GM18511 (cell line): ENCODE measurements at regions not wholly inside any gene's neighbourhood (a gene's known extent, or its start where the extent isn't known, plus 50 kb on each side); places are given as distances from the start of the nearest gene placed in this dataset.
"Not testable (repeated sequence)": the region's sequence is repeated elsewhere in the genome, so short reads cannot be mapped to it uniquely, and the experiment has no call there.

Experiments used
- ATAC-seq: cut with Tn5 transposase; IDR thresholded peaks from one replicate; pipeline ENCODE4 v1.9.1; 2021; ENCODE audit warnings: mild to moderate bottlenecking, moderate library complexity; ENCODE audit not compliant: unreplicated experiment

DNA sequence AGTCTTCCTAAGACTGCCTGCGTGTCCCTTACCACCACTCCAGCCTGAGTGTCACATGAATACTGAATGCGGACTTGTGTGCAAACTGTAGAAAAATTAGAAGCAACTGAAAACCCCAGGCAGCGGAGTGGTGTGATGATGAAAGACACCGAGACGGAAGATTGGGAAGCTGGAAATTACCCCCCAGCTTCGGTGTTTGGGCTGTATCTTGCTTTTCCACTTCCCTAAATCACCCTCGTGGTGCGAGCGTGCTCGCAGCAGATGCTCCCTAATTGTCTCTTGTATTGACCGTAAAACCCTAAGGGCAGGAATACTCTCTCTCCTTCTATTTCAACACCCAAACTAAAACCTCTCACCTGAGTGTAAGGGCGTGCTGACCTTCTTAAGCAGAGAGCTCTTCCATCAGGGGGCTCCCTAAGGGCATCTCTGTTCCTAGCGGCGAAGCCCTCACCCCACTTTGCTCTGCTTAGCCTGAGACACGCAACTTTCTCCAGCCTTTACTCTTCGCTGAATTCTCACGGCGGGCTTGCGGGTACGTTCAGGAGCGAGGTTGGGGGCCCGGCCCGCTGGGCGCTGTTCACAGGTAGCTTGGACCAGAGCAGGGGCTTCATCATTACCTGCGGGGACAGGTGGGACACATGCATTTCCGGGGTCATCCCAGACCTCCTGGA, 62.4 kb downstream of the CRYBB2 start:
- ATAC-seq = no peak

DNA sequence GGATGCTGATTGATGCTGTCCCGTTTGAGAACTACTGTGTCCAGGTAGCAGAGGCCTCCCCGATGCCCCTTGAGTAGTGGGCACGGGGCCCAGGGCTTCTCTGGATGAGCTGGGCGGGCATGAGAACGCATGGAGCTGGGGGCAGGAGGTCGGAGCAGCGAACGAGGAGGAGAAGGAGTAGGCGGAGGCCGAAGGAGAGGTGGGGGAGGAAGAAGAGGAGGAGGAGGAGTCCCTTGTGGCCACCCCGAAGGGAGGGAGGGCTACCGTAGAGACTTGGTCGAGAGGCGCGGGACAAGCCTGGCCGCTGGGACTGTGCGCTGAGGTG, 62.9 kb downstream of the CRYBB2 start:
- no peak for ATAC-seq

DNA sequence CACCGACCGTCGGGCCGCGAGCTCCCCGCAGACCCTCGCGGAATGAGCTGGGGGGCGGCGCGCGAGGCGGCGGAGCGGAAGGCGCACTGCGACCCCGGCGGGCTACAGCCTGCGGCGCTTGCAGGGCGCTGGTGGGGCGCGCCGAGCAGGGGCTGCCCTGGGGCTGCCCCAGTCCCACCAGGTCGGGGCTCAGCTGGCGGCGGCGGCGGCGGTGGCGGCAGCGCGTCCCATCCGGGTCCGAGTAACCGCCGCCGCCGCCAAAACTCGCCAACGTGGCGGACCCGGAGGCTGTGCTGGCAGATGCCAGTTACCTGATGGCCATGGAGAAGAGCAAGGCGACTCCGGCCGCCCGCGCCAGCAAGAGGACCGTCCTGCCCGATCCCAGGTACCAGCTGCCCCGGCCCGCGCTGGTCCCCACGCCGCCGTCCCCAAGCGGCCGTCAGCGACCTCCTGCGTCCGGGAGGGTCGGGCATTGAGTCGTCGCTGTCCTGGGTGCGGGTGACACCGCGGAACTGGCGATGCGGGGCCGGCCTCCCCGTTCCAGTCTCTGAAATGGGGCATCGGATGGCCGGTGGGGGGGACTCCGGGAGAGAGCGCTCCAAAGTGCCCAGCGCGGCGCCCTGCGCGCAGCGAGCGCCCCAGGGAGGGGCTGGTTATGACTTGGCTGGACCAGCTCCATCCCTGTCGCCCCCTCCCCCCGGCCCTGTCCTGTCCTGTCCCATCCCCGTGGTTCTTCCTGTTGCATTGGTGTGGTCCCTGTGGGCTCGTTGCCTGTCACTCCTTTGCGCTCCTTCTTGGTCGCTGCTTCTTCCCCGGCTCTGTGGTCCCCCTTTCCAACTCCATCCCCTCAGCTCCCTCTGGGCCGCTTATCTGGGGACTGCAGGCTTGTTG, 63.5 kb downstream of the CRYBB2 start:
- ATAC-seq = no peak

DNA sequence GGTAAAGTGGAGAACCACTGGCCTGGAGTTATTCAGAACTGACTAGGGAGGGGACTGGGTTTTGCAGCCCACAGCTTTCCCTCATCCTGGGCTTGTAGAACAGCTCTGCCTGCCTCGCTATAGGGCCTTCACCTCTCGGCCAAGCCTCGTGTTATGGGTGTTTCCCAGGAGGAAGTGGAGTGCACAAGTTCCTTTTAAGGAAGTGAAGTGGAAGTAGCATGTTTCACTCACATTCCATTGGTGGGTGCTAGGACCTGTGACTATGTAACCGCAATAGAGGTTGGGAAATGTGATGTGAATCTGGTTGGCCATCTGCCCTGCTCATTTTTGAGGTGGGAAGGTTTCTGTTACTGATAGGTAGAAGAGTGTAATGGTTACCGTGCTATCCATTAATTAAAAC, 69.0 kb downstream of the CRYBB2 start:
- ATAC-seq = not testable (repeated sequence)

DNA sequence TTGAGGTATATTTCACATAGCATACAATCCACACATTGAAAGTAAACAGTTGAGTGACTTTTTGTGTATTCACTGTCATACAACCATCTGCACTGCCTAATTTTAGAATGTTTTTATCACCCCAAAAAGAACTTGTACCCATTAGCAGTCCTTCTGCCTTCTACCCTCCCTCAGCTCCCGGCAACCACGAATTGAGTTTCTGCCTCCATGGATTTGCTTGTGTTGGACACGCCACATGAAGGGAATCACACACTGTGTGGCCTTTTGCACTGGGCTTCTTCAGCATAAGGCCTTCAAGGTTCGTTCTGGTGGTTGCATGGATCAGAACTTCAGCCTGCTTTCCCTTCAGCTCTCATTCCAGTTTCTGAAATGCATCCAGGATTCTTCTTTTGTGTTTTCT, 82.5 kb downstream of the CRYBB2 start:
- not testable (repeated sequence) for ATAC-seq

DNA sequence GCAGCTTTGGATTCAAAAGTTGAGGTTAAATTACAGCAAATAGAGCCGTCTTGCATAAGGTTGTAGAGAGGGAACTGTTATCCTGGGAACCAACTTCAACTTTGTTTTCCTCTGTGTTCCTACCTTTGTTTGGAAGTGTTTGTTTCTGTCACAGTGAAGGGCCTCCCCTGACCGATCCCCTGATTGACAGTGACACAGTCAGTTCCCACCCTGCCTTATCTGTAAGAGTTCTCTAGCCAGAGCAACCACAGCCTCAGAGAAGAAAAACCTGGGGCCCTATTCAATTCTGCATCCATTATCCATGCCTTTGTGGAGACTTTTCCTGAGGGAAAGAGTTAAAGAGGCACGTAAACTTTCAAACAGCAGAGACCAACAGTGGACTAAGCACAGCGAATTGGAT, 90.1 kb downstream of the CRYBB2 start:
- not testable (repeated sequence) for ATAC-seq

DNA sequence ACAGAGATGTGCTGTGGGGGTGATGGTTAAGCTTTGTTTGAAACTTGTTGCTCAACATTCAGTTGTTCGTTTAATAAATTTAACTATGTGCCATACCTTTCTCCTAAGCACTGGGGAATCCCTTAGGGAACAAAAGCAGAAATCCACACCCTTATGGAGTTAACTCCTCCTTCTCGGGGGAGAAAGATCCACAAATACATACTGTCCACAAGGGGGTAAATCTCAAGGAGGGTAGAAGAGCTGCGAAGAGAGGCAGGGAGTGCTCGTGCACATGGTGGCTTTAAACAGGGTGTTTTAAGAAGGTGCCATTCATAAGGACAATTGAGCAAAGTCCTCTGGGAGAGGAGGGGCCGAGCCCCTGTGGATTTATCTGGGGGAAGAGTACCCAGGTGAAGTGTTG, 92.5 kb downstream of the CRYBB2 start:
- not testable (repeated sequence) for ATAC-seq

DNA sequence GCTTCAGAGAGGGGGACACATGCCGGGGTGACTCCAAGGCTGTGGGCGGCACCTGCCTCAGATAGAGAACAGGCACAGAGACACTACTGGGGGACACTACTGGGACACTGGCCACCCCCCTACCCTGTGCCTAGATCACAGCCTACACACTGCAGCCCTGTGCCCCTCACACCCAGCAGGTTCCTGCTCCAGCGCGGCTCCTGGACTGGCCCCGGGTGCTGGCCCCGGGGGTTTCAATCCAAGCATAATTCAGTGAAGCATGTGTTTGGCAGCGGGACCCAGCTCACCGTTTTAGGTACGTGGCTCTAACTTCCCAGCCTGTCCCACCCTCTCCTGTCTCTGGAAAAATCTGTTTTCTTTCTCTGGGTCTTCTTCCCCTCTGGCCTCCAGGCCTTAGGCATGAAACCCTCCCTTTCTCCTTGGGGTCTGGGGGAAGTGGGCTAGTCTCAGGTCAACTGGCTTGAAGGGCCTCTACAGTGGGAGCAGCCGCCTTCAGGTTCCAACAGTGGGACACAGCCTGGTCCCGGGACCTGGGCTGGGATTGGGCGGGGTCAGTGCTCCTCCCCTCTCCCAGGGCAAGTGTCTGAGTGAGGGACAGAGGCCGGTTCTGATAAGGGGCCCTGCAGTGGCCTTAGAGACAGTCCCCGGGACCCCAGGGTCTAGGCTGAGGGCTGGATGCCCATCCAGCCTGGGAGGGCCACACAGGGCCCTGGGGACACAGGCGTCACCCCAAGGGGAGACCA, 98.8 kb downstream of the CRYBB2 start:
- no peak for ATAC-seq

DNA sequence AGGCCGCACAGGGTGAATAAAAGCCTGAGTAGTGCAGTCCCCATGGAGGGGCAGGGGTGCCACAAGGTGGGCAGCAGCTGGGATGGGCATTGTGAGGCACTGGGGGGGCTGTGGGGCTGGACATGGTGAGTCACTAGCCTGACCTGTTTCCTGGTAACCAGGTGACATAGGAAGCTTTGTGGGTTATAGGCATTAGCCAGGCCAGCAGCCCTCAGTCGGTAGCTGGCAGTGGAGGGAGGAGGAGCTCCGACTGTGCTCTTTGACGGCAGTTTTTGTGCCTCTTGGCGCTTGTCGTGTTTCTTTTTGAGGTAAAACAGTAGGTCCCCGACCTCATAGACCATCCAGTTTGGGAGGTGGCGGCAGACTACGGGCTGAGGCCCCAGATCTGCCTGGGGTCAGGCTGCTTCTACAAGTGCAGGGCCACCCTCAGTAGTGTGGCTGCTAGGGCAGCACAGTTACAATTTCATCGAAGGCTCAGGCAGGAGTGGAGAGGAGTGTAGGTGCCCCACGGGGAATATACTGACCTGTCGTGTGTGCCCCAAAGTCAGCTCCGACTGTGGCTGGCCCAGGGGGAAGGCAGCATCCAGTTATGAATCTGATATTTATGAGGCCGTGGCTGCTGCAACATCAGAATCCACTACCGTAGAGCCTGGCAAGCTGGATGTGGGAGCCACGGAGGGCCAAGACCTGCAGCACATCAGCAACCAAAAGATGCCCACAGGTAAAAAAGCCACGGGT, 107.7 kb downstream of the CRYBB2 start:
- ATAC-seq = no peak

DNA sequence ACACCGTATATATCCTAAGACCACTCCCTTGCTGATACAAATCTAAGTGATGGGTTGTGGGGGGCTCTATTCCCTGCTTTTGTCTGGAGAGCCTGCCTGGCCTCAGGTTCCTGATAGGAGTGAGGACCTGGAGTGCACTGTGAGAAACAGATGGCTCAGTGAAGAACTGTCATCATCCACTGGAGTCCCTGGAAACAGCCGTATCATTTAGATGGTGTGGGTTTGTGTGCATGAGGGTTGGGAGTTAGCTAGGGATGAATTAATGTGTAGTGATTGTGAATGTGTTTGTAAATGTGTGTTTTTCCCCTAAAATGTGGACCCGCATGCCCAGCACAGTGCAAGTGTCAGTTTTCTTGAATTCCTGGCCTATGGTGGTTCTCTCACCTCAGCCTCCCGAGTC, 111.6 kb downstream of the CRYBB2 start:
- no peak for ATAC-seq

DNA sequence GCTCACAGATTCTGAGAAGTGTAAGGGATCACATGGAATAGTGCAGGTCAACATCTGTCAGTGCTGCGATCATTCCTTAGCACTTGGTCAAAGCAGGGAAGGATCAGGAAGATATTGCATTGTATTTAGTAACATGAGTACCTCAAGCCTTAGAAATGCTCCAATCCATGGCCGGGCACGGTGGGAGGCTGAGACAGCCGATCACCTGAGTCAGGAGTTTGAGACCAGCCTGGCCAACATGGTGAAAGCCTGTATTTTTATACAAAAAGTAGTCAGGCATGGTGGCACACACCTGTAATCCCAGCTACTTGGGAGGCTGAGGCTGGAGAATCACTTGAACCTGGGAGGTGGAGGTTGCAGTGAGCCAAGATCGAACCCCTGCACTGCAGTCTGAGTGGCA, 112.5 kb downstream of the CRYBB2 start:
- not testable (repeated sequence) for ATAC-seq

DNA sequence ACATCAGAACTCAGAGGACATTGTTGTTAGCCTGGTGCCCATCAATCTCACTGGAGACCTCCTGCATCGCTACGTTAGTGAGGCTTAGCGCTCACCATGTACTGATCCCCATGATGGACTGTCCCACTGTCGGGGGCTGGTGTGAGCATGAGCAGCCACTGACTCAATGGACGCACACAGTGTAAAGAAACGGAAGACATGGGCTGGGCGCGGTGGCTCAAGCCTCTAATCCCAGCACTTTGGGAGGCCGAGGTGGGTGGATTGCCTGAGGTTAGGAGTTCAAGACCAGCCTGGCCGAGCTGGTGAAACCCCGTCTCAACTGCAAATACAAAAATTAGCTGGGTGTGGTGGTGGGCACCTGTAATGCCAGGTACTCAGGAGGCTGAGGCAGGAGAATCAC, 112.9 kb downstream of the CRYBB2 start:
- ATAC-seq = no peak

DNA sequence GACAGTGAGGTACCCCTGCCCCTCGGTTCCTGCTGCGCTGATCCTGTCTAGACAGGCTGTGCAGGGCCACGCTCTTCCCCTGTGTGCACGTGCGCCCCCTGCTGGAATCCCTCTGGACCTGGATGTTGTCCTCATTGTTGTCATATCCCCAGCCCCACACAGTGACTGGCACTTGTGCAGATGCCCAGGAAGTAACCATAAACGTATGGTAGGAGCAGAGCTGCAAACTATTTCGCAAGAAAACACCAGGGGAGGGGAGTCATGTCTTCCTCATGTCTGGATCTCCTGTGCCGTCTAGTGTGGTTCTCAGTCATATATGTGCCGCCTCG, 114.7 kb downstream of the CRYBB2 start:
- no peak for ATAC-seq

DNA sequence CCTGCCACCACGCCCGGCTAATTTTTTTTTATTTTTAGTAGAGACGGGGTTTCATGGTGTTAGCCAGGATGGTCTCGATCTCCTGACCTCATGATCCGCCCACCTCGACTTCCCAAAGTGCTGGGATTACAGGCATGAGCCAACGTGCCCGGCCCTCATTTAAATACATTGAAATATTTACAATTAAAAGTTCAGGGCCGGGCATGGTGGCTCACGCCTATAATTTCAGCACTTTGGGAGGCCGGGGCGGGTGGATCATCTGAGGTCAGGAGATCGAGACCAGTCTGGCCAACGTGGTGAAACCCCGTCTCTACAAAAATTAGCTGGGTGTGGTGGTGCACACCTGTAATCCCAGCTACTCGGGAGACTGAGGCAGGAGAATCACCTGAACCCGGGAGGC, 115.2 kb downstream of the CRYBB2 start:
- not testable (repeated sequence) for ATAC-seq

DNA sequence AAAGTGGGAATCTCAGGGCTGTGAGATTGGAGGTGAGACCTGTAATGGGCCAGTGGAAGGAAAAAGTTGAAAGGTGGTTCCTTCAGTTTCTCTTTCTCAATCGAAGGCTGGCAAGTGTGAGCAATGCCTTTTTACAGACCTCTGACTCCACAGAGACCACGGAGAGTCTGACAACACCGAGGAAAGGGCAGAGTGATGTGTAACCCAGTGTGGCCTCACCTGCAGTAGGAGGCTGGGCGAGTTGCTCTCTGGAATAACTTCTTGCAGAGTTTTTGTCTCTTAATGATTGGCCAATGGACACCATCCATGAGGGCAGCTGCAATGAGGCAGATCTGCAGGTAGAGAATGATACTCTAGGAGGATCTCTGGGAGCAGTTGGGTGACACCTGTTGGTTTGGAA, 115.8 kb downstream of the CRYBB2 start:
- ATAC-seq = not testable (repeated sequence)

DNA sequence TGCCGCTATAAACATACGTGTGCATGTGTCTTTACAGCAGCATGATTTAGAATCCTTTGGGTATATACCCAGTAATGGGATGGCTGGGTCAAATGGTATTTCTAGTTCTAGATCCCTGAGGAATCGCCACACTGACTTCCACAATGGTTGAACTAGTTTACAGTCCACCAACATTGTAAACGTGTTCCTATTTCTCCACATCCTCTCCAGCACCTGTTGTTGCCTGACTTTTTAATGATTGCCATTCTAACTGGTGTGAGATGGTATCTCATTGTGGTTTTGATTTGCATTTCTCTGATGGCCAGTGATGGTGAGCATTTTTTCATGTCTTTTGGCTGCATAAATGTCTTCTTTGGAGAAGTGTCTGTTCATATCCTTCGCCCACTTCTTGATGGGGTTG, 121.1 kb downstream of the CRYBB2 start:
- ATAC-seq = not testable (repeated sequence)

DNA sequence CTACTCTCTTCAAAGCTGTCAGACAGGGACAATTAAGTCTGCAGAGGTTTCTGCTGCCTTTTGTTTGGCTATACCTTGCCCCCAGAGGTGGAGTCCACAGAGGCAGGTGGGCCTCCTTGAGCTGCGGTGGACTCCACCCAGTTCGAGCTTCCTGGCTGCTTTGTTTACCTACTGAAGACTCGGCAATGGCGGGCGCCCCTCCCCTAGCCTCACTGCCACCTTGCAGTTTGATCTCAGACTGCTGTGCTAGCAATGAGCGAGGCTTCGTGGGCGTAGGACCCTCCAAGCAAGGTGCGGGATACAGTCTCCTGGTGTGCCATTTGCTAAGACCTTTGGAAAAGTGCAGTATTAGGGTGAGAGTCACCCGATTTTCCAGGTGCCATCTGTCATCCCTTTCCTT, 124.9 kb downstream of the CRYBB2 start:
- ATAC-seq = not testable (repeated sequence)

DNA sequence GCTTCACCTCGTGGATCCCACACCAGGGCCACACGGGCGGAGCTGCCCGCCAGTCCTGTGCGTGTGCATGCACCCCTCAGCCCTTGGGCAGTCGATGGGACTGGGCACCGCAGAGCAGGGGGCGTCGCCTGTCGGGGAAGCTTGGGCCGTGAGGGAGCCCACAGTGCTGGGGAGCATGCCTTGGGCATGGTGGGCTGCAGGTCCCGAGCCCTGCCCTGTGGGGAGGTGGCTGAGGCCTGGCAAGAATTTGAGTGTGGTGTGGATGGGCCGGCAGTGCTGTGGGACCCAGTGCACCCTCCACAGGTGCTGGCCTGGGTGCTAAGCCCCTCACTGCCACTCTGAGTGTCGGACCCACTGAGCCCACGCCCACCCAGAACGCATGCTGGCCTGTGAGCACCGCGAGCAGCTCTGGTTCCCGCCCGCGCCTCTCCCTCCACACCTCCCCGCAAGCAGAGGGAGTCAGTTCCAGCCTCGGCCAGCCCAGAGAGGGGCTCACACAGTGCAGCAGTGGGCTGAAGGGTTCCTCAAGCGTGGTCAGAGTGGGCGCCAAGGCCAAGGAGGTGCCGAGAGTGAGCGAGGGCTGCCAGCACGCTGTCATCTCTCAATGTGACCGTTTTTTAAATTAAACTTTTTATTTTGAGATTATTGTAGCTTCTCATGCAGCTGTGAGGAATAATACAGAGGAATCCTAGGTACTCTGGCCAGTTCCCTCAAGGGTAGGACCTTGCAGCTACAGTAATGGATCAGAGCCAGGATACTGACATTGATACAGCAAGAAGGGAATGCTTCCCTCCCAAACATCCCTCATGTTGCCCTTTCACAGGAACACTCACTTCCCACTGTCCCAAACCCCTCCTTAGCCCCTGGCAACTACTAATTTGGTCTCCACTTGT, 127.7 kb downstream of the CRYBB2 start:
- no peak for ATAC-seq

DNA sequence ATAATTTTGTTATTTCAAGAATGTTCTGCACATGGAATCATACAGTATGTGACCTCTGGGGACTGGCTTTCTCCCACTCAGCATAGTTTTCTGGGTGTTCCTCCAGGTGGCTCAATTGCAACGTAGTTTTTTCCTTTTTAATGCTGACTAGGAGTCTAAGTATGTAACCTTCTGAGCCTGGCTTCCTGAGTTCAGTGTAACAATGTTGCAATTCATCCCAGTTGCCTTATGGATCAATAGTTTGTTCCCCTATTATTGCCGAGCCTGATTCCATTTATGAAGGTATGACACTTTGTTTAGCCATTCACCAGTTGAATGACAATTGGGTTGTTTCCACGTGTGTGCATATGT, 128.3 kb downstream of the CRYBB2 start:
- no peak for ATAC-seq

DNA sequence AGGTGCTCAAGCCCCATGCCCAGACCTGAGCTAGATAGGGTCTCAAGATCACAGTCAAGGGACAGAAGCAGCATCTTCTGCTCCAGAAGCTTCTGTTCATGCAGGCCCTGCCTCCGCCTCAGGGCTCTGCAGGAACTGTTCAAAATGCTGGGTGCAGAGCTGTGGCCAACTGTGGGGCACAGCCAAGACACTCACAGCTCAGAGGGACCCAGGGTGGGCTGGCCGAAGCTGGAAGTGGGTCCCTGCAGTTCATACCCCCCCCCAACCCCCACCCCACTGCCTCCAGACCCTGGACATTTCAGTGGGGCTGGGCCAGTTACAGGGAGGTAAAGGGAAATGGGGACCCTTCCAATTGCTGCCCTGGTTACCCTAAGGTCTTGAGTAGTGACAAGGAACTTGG, 129.0 kb downstream of the CRYBB2 start:
- ATAC-seq = no peak
